WERI-Rb-1 (cell line): ENCODE measurements at regions not wholly inside any gene's neighbourhood (a gene's known extent, or its start where the extent isn't known, plus 50 kb on each side); places are given as distances from the start of the nearest gene placed in this dataset.

Source experiments
- DNase-seq: peaks from one replicate; pipeline ENCODE4 v3.0.0-alpha.2; 2020
- H3K27ac ChIP-seq: fragments of 250-450 bp; sonication (Bioruptor Pico); 2 replicates; pipeline ENCODE4 v1.5.1; 2020; ENCODE audit warnings: mild to moderate bottlenecking, moderate library complexity
- H3K27me3 ChIP-seq: fragments of 250-450 bp; sonication (Bioruptor Pico); 2 replicates; pipeline ENCODE4 v1.5.1; 2021; ENCODE audit warnings: mild to moderate bottlenecking, low read depth, moderate library complexity; ENCODE audit not compliant: insufficient read depth, severe bottlenecking
- H3K36me3 ChIP-seq: fragments of 250-450 bp; sonication (Bioruptor Pico); 2 replicates; pipeline ENCODE4 v1.5.1; 2020; ENCODE audit warnings: mild to moderate bottlenecking, moderate library complexity
- H3K4me3 ChIP-seq: 2 replicates; pipeline ENCODE4 v1.5.1; 2011; ENCODE audit warnings: low read depth, mild to moderate bottlenecking, control low read depth, low read length
- H3K9me3 ChIP-seq: fragments of 250-450 bp; sonication (Bioruptor Pico); 2 replicates; pipeline ENCODE4 v1.5.1; 2021; ENCODE audit warnings: mild to moderate bottlenecking, moderate library complexity; ENCODE audit not compliant: severe bottlenecking
- CTCF ChIP-seq: IDR thresholded peaks from 2 replicates; pipeline ENCODE4 v1.5.1; 2011; ENCODE audit warnings: low read depth, mild to moderate bottlenecking, control low read depth, inconsistent platforms, low read length

GRCh38 chr13:26992951-26993719 lies 178.5 kb downstream of the USP12 start:
- Histone ChIP-seq H3K4me3 (no peak overlapping the region), H3K27me3 (no peaks in the 10 kb centered on the region), H3K27ac (no peak overlapping the region), H3K9me3 (peaks cover 8% of the 10 kb centered on the region), H3K36me3 (no peaks in the 10 kb centered on the region)
- TF ChIP-seq CTCF, result no peak
- DNase-seq, result no peak

DNA sequence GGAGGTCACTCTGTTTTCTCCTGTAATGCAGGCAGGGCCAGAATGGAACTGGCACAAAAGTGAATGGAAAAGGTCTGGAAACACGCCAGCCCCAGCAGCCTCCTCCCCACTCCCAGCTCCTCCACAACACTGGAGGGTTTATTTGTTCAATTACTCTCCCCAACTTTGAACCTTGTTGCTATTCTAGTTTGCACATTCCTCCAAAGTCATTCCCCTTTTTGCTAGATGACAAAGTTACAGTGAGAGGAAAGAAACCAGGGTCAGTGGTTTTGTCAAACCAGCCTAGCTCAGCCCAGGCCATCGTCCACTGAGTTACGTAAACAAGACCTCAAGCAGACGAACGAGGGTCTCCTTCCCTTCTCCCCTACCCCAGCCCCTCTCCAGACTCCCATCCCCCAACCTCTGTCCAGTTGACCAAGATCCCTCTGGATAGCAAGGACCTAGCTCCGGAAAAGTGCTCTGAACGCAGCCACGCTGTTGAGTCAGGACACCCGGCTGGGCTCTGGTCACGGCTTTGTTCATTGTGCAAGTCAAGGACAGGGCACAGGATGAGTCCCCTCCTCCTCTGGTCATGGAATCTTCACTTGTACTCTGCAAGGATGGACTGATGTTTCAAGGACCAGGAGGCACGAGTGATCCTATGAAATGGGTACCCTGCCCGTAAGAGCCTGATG lies 180.0 kb downstream of the USP12 start:
- Histone ChIP-seq H3K27me3 (no peaks in the 10 kb centered on the region), H3K27ac (no peak overlapping the region), H3K9me3 (peaks cover 7% of the 10 kb centered on the region), H3K4me3 (no peak overlapping the region), H3K36me3 (no peaks in the 10 kb centered on the region)
- TF ChIP-seq CTCF, result no peak
- DNase-seq, result no peak

GRCh38 chr13:26989957-26990713 lies 181.5 kb downstream of the USP12 start:
- no peaks in the 10 kb centered on the region for H3K27me3 ChIP-seq
- no peak overlapping the region for H3K27ac ChIP-seq
- no peak for TF ChIP-seq CTCF
- no peaks in the 10 kb centered on the region for H3K36me3 ChIP-seq
- DNase-seq, result no peak
- H3K4me3 ChIP-seq, result no peak overlapping the region
- peaks cover 3% of the 10 kb centered on the region for H3K9me3 ChIP-seq

- no peak for DNase-seq
- no peak for TF ChIP-seq CTCF
- no peaks in the 10 kb centered on the region for H3K36me3 ChIP-seq
- H3K4me3 ChIP-seq, result no peak overlapping the region
- no peaks in the 10 kb centered on the region for H3K27me3 ChIP-seq
- H3K9me3 ChIP-seq, result peaks cover 3% of the 10 kb centered on the region
- no peak overlapping the region for H3K27ac ChIP-seq
Measured at GRCh38 chr13:26989261-26989956, 182.2 kb downstream of the USP12 start.

DNA sequence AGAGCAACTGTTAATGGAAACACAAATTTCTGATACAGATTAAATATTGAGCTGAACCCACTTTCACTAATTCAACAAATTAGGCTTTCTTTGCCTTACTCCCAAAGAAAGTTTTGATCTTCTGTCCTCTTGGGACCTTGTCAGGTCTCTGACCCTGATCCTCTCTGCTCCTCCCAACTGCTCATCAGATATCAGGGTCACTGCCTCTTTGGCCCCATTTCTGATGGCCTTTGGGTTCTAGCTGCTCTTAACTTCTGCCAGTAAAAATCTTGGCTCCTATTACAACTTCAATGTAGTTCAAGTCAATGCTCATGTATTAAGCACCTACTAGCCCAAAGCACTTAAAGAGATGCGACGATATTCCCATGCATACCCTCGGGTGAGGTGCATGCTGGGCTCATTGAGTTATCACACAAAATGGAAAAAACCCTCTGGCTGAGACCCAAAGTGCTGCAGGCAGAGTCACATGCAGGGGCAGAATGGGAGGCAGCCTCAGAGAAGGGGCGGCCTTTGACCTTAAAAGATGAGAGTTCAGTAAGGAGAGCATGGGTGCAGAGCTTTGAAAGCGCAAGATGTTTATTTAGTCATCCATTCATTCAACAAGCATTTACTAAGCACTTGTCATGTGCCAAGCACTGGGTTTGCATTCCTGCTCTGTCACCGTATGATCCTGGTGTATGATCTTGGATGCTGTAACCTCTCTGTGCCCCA lies 183.4 kb downstream of the USP12 start:
- no peak for DNase-seq
- H3K27ac ChIP-seq, result no peak overlapping the region
- no peak for TF ChIP-seq CTCF

More for the DNA sequence above, 183.4 kb downstream of the USP12 start:
- Histone ChIP-seq H3K36me3 (no peaks in the 10 kb centered on the region), H3K9me3 (no peaks in the 10 kb centered on the region), H3K27me3 (no peaks in the 10 kb centered on the region), H3K4me3 (no peak overlapping the region)
